ENCODE measurements at regions not wholly inside any gene's neighbourhood (a gene's known extent, or its start where the extent isn't known, plus 50 kb on each side); places are given as distances from the start of the nearest gene placed in this dataset.

DNA sequence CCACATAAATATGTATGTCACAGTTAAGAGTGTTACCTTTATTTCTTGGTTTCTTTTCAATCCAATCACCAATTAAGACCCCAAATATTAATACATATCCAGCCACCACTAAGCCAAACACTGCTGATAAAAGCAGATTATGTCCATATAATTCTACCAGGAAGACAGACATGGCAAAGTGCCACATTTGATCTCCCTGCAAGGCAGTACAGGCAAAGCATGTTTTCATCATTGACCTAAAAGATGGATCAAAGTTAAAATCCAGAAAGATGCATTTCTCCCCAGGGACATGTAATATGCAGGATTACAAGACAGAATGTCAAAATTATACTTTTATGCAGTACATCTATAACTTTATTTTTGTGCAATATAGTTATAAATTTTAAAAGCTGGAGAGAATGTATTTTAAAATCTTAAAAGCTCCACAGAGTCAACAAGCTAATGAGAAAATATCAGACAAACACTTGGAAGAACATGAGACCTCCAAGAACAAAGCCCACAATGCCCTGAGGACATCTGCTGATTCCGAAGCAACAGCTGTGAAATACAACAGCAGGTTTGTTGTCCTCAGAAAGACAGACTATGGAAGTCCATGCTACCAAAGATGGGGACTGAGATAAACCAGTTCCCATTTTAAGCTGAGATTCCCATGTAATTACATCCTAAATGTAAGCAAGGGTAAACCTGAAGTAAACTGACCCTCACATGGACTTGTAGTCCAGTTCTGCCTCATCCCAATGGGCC, 54.5 kb upstream of the TOMM7 start:
- TF ChIP-seq EZH2phosphoT487 (IDR thresholded peaks at IDR 0.05; ENCODE audit: insufficient read depth, low read depth) = no peak
- TF ChIP-seq EZH2 (IDR thresholded peaks at IDR 0.05; ENCODE audit: insufficient read depth, poor library complexity, severe bottlenecking) = no peak
